GM10266 (cell line): ENCODE measurements at regions not wholly inside any gene's neighbourhood (a gene's known extent, or its start where the extent isn't known, plus 50 kb on each side); places are given as distances from the start of the nearest gene placed in this dataset.

Experiments
- DNase-seq: peaks from one replicate; pipeline ENCODE4 v3.0.0; 2012; ENCODE audit errors: extremely low spot score
- TF ChIP-seq, protein P1 (sequence below): IDR thresholded peaks from 2 replicates; pipeline ENCODE4 v1.5.1; 2012; ENCODE audit warnings: mild to moderate bottlenecking, low read depth; ENCODE audit not compliant: control insufficient read depth, insufficient read depth; ENCODE audit errors: missing control alignments

- DNase-seq = no peak
- TF ChIP-seq, protein P1, sequence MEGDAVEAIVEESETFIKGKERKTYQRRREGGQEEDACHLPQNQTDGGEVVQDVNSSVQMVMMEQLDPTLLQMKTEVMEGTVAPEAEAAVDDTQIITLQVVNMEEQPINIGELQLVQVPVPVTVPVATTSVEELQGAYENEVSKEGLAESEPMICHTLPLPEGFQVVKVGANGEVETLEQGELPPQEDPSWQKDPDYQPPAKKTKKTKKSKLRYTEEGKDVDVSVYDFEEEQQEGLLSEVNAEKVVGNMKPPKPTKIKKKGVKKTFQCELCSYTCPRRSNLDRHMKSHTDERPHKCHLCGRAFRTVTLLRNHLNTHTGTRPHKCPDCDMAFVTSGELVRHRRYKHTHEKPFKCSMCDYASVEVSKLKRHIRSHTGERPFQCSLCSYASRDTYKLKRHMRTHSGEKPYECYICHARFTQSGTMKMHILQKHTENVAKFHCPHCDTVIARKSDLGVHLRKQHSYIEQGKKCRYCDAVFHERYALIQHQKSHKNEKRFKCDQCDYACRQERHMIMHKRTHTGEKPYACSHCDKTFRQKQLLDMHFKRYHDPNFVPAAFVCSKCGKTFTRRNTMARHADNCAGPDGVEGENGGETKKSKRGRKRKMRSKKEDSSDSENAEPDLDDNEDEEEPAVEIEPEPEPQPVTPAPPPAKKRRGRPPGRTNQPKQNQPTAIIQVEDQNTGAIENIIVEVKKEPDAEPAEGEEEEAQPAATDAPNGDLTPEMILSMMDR = no peak
Measured at GRCh38 chr20:40811660-40812414, 122.8 kb upstream of the MAFB start.

DNA sequence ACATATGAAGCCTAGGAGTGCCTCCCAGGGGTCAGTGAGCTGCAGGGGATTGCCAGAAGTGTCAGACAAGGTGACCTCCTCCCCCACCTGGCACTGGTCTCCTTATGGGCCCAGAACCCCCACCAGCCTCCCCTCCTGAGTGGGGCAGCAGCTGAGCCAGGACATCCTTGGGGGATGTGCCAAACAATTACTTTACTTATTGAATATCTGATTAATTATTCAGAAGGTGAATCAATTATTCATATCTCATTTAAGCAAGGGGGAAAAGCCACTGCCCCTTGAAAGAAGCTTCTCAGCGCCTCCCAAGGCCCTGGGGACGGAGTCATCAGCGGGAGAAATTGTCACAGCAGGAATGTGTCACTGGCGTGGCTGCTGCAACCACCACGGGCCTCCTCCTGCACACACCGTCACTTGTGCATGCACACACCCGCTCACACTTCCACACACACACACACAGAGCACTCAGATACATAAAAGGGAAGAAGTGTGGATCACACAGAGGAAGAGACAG is 123.4 kb upstream of the MAFB start:
- TF ChIP-seq, protein P1 = no peak
- DNase-seq = no peak

- no peak for DNase-seq
- TF ChIP-seq, protein P1 = no peak
Measured at GRCh38 chr20:40813029-40813431, 124.0 kb upstream of the MAFB start.

DNA sequence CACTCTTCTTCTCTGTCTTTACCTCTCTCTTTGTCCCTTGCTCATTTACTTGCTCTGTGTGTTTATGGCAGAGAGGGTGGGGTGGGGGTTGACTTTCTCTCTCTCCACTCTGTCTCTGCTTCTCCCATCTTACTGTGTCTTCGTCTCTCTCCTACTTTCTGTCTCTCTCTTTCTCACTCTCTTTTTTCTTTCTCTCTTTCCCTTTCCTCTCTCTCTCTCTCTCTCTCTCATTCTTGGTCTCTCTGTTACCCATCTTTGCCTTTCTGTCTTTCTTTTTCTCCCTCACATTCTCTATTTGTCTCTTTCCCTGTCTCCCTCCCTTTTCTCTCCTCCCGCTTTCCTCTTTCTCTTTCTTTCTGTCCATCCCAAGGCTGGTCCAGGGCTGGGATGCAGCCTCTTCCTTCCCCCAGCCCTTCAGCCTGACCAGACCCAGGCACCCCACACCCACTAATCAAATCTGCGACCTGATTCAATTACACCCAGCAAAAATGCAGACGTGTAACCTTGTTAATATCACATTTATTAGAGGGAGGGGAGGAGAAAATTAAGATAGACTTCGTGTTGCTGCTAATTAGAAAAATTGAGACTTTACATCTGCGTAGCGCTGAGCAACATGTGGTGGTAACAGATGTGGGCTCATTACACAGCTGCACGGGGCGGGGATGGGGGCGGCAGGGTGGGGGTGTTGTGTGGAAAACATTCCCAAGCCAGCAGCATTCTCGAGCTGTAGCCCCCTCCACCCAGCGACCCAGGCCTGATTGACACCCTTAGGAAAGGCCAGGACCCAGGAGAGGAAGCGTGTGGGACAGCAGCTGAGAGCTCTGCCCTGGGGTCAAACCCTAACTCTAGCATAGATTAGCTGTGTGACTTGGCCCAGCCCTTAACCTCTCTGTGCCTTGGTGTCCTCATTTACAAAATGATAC is 124.9 kb upstream of the MAFB start:
- DNase-seq = no peak
- TF ChIP-seq, protein P1 = no peak

- DNase-seq = no peak
- TF ChIP-seq, protein P1 = no peak
Measured at GRCh38 chr20:40814631-40814960, 125.6 kb upstream of the MAFB start.

GRCh38 chr20:40815156-40816038 is 126.4 kb upstream of the MAFB start:
- no peak for DNase-seq
- TF ChIP-seq, protein P1 = no peak
